ENCODE measurements at regions not wholly inside any gene's neighbourhood (a gene's known extent, or its start where the extent isn't known, plus 50 kb on each side); places are given as distances from the start of the nearest gene placed in this dataset.

DNA sequence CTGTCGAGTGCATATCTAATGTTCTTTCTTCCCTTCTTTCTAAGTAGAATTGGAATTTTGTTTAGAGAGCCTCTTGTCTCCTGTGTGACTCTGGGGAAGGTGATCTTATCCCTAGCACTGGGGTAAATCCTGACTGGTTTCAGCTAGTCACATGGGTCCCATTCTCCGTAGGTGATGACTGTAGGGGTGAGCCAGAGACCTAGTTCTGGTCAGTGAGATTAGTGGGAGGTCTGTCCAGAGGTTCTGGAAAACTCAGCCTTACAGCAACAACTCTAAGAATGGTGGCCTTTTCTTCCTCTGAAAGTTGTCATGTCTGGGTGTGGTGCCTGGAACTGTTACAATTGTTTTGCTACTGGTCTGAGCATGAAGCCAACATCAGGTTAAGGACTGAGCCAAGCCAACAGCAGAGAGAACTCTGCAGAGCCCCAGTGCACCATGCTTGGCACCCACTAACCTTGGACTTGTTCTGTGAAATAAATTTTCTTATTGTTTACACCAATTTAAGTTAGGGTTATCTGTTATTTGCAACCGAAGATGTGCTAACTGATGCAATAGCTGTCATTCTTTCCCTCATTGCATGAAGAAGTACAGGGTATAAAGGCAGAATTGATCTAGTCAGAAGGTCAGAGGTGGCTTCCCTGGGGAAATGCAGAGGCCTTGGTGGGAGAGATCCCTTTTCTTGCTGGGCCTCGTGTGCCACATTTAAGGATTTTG, 56.8 kb upstream of the TULP4 start:
- TF ChIP-seq, protein P1, sequence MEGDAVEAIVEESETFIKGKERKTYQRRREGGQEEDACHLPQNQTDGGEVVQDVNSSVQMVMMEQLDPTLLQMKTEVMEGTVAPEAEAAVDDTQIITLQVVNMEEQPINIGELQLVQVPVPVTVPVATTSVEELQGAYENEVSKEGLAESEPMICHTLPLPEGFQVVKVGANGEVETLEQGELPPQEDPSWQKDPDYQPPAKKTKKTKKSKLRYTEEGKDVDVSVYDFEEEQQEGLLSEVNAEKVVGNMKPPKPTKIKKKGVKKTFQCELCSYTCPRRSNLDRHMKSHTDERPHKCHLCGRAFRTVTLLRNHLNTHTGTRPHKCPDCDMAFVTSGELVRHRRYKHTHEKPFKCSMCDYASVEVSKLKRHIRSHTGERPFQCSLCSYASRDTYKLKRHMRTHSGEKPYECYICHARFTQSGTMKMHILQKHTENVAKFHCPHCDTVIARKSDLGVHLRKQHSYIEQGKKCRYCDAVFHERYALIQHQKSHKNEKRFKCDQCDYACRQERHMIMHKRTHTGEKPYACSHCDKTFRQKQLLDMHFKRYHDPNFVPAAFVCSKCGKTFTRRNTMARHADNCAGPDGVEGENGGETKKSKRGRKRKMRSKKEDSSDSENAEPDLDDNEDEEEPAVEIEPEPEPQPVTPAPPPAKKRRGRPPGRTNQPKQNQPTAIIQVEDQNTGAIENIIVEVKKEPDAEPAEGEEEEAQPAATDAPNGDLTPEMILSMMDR (IDR thresholded peaks at IDR 0.05) = no peak
- TF ChIP-seq, protein P2, sequence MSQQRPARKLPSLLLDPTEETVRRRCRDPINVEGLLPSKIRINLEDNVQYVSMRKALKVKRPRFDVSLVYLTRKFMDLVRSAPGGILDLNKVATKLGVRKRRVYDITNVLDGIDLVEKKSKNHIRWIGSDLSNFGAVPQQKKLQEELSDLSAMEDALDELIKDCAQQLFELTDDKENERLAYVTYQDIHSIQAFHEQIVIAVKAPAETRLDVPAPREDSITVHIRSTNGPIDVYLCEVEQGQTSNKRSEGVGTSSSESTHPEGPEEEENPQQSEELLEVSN (IDR thresholded peaks at IDR 0.05; ENCODE audit: borderline replicate concordance, low read depth) = no peak
- TF ChIP-seq, protein P3, sequence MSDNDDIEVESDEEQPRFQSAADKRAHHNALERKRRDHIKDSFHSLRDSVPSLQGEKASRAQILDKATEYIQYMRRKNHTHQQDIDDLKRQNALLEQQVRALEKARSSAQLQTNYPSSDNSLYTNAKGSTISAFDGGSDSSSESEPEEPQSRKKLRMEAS (IDR thresholded peaks at IDR 0.05) = no peak
- TF ChIP-seq, protein P4, sequence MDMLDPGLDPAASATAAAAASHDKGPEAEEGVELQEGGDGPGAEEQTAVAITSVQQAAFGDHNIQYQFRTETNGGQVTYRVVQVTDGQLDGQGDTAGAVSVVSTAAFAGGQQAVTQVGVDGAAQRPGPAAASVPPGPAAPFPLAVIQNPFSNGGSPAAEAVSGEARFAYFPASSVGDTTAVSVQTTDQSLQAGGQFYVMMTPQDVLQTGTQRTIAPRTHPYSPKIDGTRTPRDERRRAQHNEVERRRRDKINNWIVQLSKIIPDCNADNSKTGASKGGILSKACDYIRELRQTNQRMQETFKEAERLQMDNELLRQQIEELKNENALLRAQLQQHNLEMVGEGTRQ (IDR thresholded peaks at IDR 0.05) = no peak
- no peak for TF ChIP-seq EHMT2 (IDR thresholded peaks at IDR 0.05; ENCODE audit: low read depth)
- no peak for TF ChIP-seq NR3C1 (IDR thresholded peaks at IDR 0.05)
- TF ChIP-seq POLR2A (IDR thresholded peaks at IDR 0.05; ENCODE audit: low read length) = no peak
- TF ChIP-seq, protein P5, sequence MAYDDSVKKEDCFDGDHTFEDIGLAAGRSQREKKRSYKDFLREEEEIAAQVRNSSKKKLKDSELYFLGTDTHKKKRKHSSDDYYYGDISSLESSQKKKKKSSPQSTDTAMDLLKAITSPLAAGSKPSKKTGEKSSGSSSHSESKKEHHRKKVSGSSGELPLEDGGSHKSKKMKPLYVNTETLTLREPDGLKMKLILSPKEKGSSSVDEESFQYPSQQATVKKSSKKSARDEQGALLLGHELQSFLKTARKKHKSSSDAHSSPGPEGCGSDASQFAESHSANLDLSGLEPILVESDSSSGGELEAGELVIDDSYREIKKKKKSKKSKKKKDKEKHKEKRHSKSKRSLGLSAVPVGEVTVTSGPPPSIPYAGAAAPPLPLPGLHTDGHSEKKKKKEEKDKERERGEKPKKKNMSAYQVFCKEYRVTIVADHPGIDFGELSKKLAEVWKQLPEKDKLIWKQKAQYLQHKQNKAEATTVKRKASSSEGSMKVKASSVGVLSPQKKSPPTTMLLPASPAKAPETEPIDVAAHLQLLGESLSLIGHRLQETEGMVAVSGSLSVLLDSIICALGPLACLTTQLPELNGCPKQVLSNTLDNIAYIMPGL (CRISPR knock-in tag; IDR thresholded peaks at IDR 0.05; ENCODE audit: borderline replicate concordance) = no peak
- TF ChIP-seq HEYL (CRISPR knock-in tag; IDR thresholded peaks at IDR 0.05) = no peak
- TF ChIP-seq CEBPB (IDR thresholded peaks at IDR 0.05) = no peak
- TF ChIP-seq ESRRA (IDR thresholded peaks at IDR 0.05; ENCODE audit: borderline replicate concordance, low read length) = no peak
- no peak for TF ChIP-seq RNF2 (IDR thresholded peaks at IDR 0.05; ENCODE audit: borderline replicate concordance, low read depth)
- TF ChIP-seq BHLHE40 (IDR thresholded peaks at IDR 0.05; ENCODE audit: low read depth, low read length) = no peak
- no peak for TF ChIP-seq TP53 (CRISPR knock-in tag; IDR thresholded peaks at IDR 0.05)

Measured in A549 (cell line).